DND-41 (cell line): ENCODE measurements at regions not wholly inside any gene's neighbourhood (a gene's known extent, or its start where the extent isn't known, plus 50 kb on each side); places are given as distances from the start of the nearest gene placed in this dataset.

ENCODE experiments used
- CTCF ChIP-seq: IDR thresholded peaks from 2 replicates; pipeline ENCODE4 v1.5.1; 2012; ENCODE audit warnings: borderline replicate concordance, low read length, moderate library complexity, mild to moderate bottlenecking; ENCODE audit not compliant: poor library complexity, severe bottlenecking; ENCODE audit errors: extremely low read depth
- EZH2 ChIP-seq: IDR thresholded peaks from 3 replicates; pipeline ENCODE4 v1.6.1; 2012; ENCODE audit warnings: borderline replicate concordance, low read depth, mild to moderate bottlenecking, moderate library complexity, low read length, inconsistent platforms; ENCODE audit not compliant: severe bottlenecking

GRCh38 chr17:77381185-77381700 is 240.5 kb downstream of the SEC14L1 start:
- TF ChIP-seq CTCF (no peak), EZH2 (no peak)
